IMR-90 (cell line): ENCODE measurements at regions not wholly inside any gene's neighbourhood (a gene's known extent, or its start where the extent isn't known, plus 50 kb on each side); places are given as distances from the start of the nearest gene placed in this dataset.

Experiments
- ATAC-seq: fragments of 200-7000 bp; cut with Tn5 transposase; 2 replicates; pipeline ENCODE4 v1.9.1; 2020; ENCODE audit warnings: low read depth, mild to moderate bottlenecking, moderate library complexity
- BruUV-seq: library from RNA; stranded (reverse); fragments of 400-500 nt; replicated peaks from 2 replicates; lab custom pipeline; 2021; lab: Mats Ljungman, UMichigan
- CTCF ChIA-PET: fragments of 300-600 bp; formaldehyde crosslinking; extraction: SDS; loops from one replicate; lab custom pipeline; 2021; ENCODE audit warnings: antibody characterized with exemption; lab: Yijun Ruan, JAX
- POLR2A ChIA-PET: fragments of 300-600 bp; sonication (Branson Sonifier 250); formaldehyde crosslinking; loops from one replicate; lab custom pipeline; 2022; ENCODE audit warnings: antibody characterized with exemption; ENCODE audit not compliant: unreplicated experiment; lab: Charles Lee
- DNase-seq: peaks from one replicate; pipeline ENCODE4 v3.0.0; 2013
- H2AFZ ChIP-seq: replicated peaks from 2 replicates; pipeline ENCODE3; 2013; ENCODE audit warnings: low read length, mild to moderate bottlenecking; ENCODE audit not compliant: poor library complexity
- H2AK5ac ChIP-seq: 2 replicates; pipeline ENCODE4 v1.6.1; 2013; ENCODE audit warnings: low read depth, low read length, inconsistent platforms
- H2AK9ac ChIP-seq: replicated peaks from 2 replicates; pipeline ENCODE3; 2013; ENCODE audit warnings: mild to moderate bottlenecking, low read depth, low read length, moderate library complexity; ENCODE audit not compliant: poor library complexity
- H2BK120ac ChIP-seq: 2 replicates; pipeline ENCODE4 v1.6.1; 2013; ENCODE audit warnings: low read depth, low read length, inconsistent platforms
- H2BK15ac ChIP-seq: 3 replicates; pipeline ENCODE4 v1.6.1; 2013; ENCODE audit warnings: low read depth, low read length, inconsistent platforms
- H2BK20ac ChIP-seq: 2 replicates; pipeline ENCODE4 v1.6.1; 2013; ENCODE audit warnings: low read depth, mild to moderate bottlenecking, inconsistent platforms, low read length, moderate library complexity
- H2BK5ac ChIP-seq: 2 replicates; pipeline ENCODE4 v1.6.1; 2013; ENCODE audit warnings: mild to moderate bottlenecking, low read depth, low read length, inconsistent platforms; ENCODE audit not compliant: poor library complexity, severe bottlenecking
- H3K14ac ChIP-seq: replicated peaks from 2 replicates; pipeline ENCODE4 v1.6.1; 2013; ENCODE audit warnings: low read depth, low read length, inconsistent platforms
- H3K18ac ChIP-seq: 2 replicates; pipeline ENCODE4 v1.6.1; 2013; ENCODE audit warnings: low read depth, low read length, control low read depth
- H3K23ac ChIP-seq: 2 replicates; pipeline ENCODE4 v1.6.1; 2013; ENCODE audit warnings: low read depth, low read length, inconsistent platforms
- H3K27ac ChIP-seq: 2 replicates; pipeline ENCODE4 v1.5.1; 2013; ENCODE audit warnings: mild to moderate bottlenecking, control low read depth, low read length; ENCODE audit not compliant: insufficient read depth
- H3K27me3 ChIP-seq: 2 replicates; pipeline ENCODE4 v1.6.1; 2013; ENCODE audit warnings: low read length; ENCODE audit not compliant: control insufficient read depth, insufficient read depth
- H3K36me3 ChIP-seq: 2 replicates; pipeline ENCODE4 v1.6.1; 2013; ENCODE audit warnings: low read length, mixed read lengths; ENCODE audit not compliant: control insufficient read depth, insufficient read depth
- H3K4ac ChIP-seq: 2 replicates; pipeline ENCODE4 v1.6.1; 2013; ENCODE audit warnings: low read depth, low read length, inconsistent platforms
- H3K4me1 ChIP-seq: 2 replicates; pipeline ENCODE4 v1.6.1; 2013; ENCODE audit warnings: low read length, mixed read lengths; ENCODE audit not compliant: control insufficient read depth, insufficient read depth
- H3K4me2 ChIP-seq: 2 replicates; pipeline ENCODE4 v1.6.1; 2013; ENCODE audit warnings: low read depth, mild to moderate bottlenecking, control low read depth, low read length, moderate library complexity
- H3K4me3 ChIP-seq: 2 replicates; pipeline ENCODE4 v1.5.1; 2013; ENCODE audit warnings: low read depth, mild to moderate bottlenecking, control low read depth, low read length, moderate library complexity; ENCODE audit not compliant: insufficient read depth
- H3K56ac ChIP-seq: 2 replicates; pipeline ENCODE4 v1.6.1; 2013; ENCODE audit warnings: low read length, inconsistent platforms; ENCODE audit not compliant: insufficient read depth; ENCODE audit errors: extremely low read depth
- H3K79me1 ChIP-seq, 2 experiments: 2 replicates each; pipeline ENCODE4 v1.6.1; 2013; ENCODE audit warnings: low read length in 2 of 2, inconsistent platforms in 1 of 2, low read depth in 1 of 2
- H3K9ac ChIP-seq: 2 replicates; pipeline ENCODE4 v1.6.1; 2013; ENCODE audit warnings: low read depth, low read length, control low read depth
- H3K9me1 ChIP-seq: 2 replicates; pipeline ENCODE4 v1.6.1; 2013; ENCODE audit warnings: low read length, inconsistent platforms; ENCODE audit not compliant: insufficient read depth
- H3K9me3 ChIP-seq: 2 replicates; pipeline ENCODE4 v1.6.1; 2013; ENCODE audit warnings: low read length; ENCODE audit not compliant: control insufficient read depth, insufficient read depth
- H4K20me1 ChIP-seq: 2 replicates; pipeline ENCODE4 v1.6.1; 2013; ENCODE audit warnings: low read length, inconsistent platforms; ENCODE audit not compliant: insufficient read depth
- H4K5ac ChIP-seq: 2 replicates; pipeline ENCODE4 v1.6.1; 2013; ENCODE audit warnings: mild to moderate bottlenecking, low read depth, low read length, control low read depth
- H4K8ac ChIP-seq, 2 experiments: 2 replicates each; pipeline ENCODE4 v1.6.1; 2013; ENCODE audit warnings: low read depth in 2 of 2, low read length in 2 of 2, control low read depth in 1 of 2, inconsistent platforms in 1 of 2
- H4K91ac ChIP-seq: 2 replicates; pipeline ENCODE4 v1.6.1; 2013; ENCODE audit warnings: low read depth, low read length, inconsistent platforms; ENCODE audit not compliant: insufficient read depth
- CTCF ChIP-seq: conservative IDR thresholded peaks from 2 replicates; pipeline ENCODE4 v1.5.1; 2012; ENCODE audit warnings: mild to moderate bottlenecking, low read depth, low read length, improper control_type of control experiment
- ELK1 ChIP-seq: fragments of 150-350 bp; IDR thresholded peaks from 2 replicates; pipeline ENCODE4 v1.6.1; 2016; ENCODE audit warnings: low read depth, mild to moderate bottlenecking, low read length, moderate library complexity, borderline replicate concordance
- FOS ChIP-seq: fragments of 150-350 bp; IDR thresholded peaks from 2 replicates; pipeline ENCODE4 v1.6.1; 2016; ENCODE audit warnings: low read depth, low read length
- MXI1 ChIP-seq: IDR thresholded peaks from 2 replicates; pipeline ENCODE4 v1.6.1; 2012; ENCODE audit warnings: low read depth, mild to moderate bottlenecking, low read length, moderate library complexity, borderline replicate concordance
- NFE2L2 ChIP-seq: fragments of 150-350 bp; IDR thresholded peaks from 2 replicates; pipeline ENCODE4 v1.6.1; 2016; ENCODE audit warnings: low read depth, mild to moderate bottlenecking, low read length
- POLR2A ChIP-seq: IDR thresholded peaks from 2 replicates; pipeline ENCODE4 v1.6.1; 2012; ENCODE audit warnings: mild to moderate bottlenecking, low read depth, low read length
- SMC3 ChIP-seq: fragments of 150-350 bp; IDR thresholded peaks from 2 replicates; pipeline ENCODE4 v1.6.1; 2016; ENCODE audit warnings: low read depth, mild to moderate bottlenecking, antibody characterized with exemption, low read length, moderate library complexity
- WGBS, 2 experiments: methylation state at CpG; one replicate each; pipeline versions ENCODE4 v1.1.5 to v1.1.7; 2013; ENCODE audit warnings: missing lambda C conversion rate in 2 of 2; ENCODE audit not compliant: insufficient read length in 1 of 2; ENCODE audit errors: extremely low coverage in 2 of 2; 5-methylcytosine and 5-hydroxymethylcytosine counted together
- dilution Hi-C: fragments of 300-500 bp; cut with HindIII; formaldehyde crosslinking; loops from one replicate; pipeline ENCODE4 v1.14.3; 2018; ENCODE audit warnings: low sequenced_read_pairs; ENCODE audit not compliant: unreplicated experiment
- in situ Hi-C: fragments of 300-500 bp; cut with MboI; formaldehyde crosslinking; loops from 3 replicates; pipeline ENCODE4 v1.14.3; 2019; ENCODE audit warnings: low sequenced_read_pairs, inconsistent platforms, mixed read lengths
- intact Hi-C: fragments of 100-400 bp; cut with micrococcal nuclease; formaldehyde crosslinking; loops from 2 replicates; pipeline ENCODE4 v1.10.0; 2022

GRCh38 chr17:77734371-77735080, 224.0 kb upstream of the TNRC6C start:
- peak; percentile 16 for DNase-seq
- Histone ChIP-seq H2BK120ac (no peak overlapping the region), H2AK9ac (no peak overlapping the region), H4K8ac (no peak overlapping the region), H2BK20ac (no peak overlapping the region), H3K4ac (no peak overlapping the region), H3K36me3 (no peaks in the 10 kb centered on the region), H3K4me2 (no peak overlapping the region; the same call in 1 of the 2 replicates), H2AFZ (peak overlapping the region; percentile 75), H4K20me1 (no peaks in the 10 kb centered on the region), H3K56ac (no peak overlapping the region), H2BK5ac (no peak overlapping the region), H2BK15ac (no peak overlapping the region), H4K91ac (no peak overlapping the region), H3K4me1 (peaks cover 7% of the 10 kb centered on the region; the same call in 1 of the 2 replicates), H3K9me1 (no peaks in the 10 kb centered on the region), H3K4me3 (no peak overlapping the region), H3K18ac (no peak overlapping the region), H3K79me1 (no peaks in the 10 kb centered on the region), H3K27ac (no peak overlapping the region), H3K9ac (no peak overlapping the region), H4K5ac (no peak overlapping the region), H3K23ac (no peak overlapping the region), H3K9me3 (peaks cover 2% of the 10 kb centered on the region; the same call in 1 of the 2 replicates), H3K14ac (no peak overlapping the region), H3K27me3 (peaks cover 32% of the 10 kb centered on the region), H2AK5ac (no peak overlapping the region)
- WGBS, 2 experiments: 4% methylated on average over 5 of the region's 19 CpGs; no CpG with 5 or more reads in 1 of the 2 experiments
- no TSS peak for BruUV-seq
- in situ Hi-C loops: no loop called here
- intact Hi-C loops: loop anchor here (10.0 kb wide), 1 partner anchor 280 kb away; no protein-coding TSS in a partner anchor
- TF ChIP-seq SMC3: no peak
- TF ChIP-seq POLR2A: no peak
- TF ChIP-seq MXI1: no peak
- TF ChIP-seq CTCF: no peak
- no peak for TF ChIP-seq NFE2L2
- no peak for TF ChIP-seq ELK1
- TF ChIP-seq FOS: no peak
- ATAC-seq: peak; percentile 64
- CTCF ChIA-PET: no interaction called here
- dilution Hi-C loops: no loop called here
- POLR2A ChIA-PET: no interaction called here
